ENCODE measurements at regions not wholly inside any gene's neighbourhood (a gene's known extent, or its start where the extent isn't known, plus 50 kb on each side); places are given as distances from the start of the nearest gene placed in this dataset.

DNA sequence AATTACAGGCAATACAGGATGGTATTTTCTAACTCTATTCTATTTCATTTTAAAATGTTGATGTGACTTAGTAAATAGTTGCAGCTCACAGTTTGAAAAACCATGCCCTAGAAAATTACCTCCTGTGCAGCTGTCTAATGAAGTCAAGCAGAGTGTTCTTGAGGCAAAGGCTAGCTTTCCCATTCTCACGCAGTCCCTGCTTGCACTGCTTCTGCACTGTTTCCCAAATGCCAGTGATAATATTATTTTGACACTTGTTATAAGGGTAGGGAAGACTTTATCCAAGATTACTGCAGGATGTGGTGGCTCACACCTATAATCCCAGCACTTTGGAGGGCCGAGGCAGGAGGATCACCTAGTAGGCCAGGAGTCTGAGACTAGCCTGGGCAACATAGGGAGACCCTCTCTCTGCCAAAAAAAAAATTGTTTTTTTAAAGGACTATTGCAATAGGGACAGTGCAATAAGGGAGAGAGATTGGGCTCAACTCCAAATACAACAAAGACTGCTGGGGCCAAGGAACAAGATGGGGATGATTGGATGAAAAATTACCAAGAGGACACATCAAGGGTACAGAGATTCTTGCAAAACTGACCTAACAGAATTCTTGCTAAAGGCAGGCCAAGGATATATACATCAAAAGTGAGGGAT is 196.1 kb downstream of the LY86 start:
- no peak for TF ChIP-seq POLR2A (IDR thresholded peaks at IDR 0.05)
- TF ChIP-seq, protein P1, sequence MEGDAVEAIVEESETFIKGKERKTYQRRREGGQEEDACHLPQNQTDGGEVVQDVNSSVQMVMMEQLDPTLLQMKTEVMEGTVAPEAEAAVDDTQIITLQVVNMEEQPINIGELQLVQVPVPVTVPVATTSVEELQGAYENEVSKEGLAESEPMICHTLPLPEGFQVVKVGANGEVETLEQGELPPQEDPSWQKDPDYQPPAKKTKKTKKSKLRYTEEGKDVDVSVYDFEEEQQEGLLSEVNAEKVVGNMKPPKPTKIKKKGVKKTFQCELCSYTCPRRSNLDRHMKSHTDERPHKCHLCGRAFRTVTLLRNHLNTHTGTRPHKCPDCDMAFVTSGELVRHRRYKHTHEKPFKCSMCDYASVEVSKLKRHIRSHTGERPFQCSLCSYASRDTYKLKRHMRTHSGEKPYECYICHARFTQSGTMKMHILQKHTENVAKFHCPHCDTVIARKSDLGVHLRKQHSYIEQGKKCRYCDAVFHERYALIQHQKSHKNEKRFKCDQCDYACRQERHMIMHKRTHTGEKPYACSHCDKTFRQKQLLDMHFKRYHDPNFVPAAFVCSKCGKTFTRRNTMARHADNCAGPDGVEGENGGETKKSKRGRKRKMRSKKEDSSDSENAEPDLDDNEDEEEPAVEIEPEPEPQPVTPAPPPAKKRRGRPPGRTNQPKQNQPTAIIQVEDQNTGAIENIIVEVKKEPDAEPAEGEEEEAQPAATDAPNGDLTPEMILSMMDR (IDR thresholded peaks at IDR 0.05), result no peak

Data from body of pancreas (tissue), 4 donors.